GM10266 (cell line): ENCODE measurements at regions not wholly inside any gene's neighbourhood (a gene's known extent, or its start where the extent isn't known, plus 50 kb on each side); places are given as distances from the start of the nearest gene placed in this dataset.

Source experiments
- DNase-seq: peaks from one replicate; pipeline ENCODE4 v3.0.0; 2012; ENCODE audit errors: extremely low spot score
- CTCF ChIP-seq: IDR thresholded peaks from 2 replicates; pipeline ENCODE4 v1.5.1; 2012; ENCODE audit warnings: mild to moderate bottlenecking, low read depth; ENCODE audit not compliant: control insufficient read depth, insufficient read depth; ENCODE audit errors: missing control alignments

GRCh38 chr17:70320673-70321345, 151.5 kb downstream of the KCNJ2 start:
- no peak for DNase-seq
- TF ChIP-seq CTCF: no peak

- DNase-seq: no peak
- TF ChIP-seq CTCF: no peak
Measured at GRCh38 chr17:70321352-70321751, 152.0 kb downstream of the KCNJ2 start.

- DNase-seq: no peak
- TF ChIP-seq CTCF: no peak
Measured at GRCh38 chr17:70323269-70323668, 153.9 kb downstream of the KCNJ2 start.

- no peak for TF ChIP-seq CTCF
- no peak for DNase-seq
Measured at GRCh38 chr17:70324031-70324430, 154.7 kb downstream of the KCNJ2 start.

GRCh38 chr17:70327279-70327678, 157.9 kb downstream of the KCNJ2 start:
- DNase-seq: no peak
- no peak for TF ChIP-seq CTCF

- DNase-seq: no peak
Measured at GRCh38 chr17:70327723-70328122, 158.4 kb downstream of the KCNJ2 start.

More at GRCh38 chr17:70327723-70328122, 158.4 kb downstream of the KCNJ2 start:
- no peak for TF ChIP-seq CTCF
